ENCODE measurements at regions not wholly inside any gene's neighbourhood (a gene's known extent, or its start where the extent isn't known, plus 50 kb on each side); places are given as distances from the start of the nearest gene placed in this dataset.

DNA sequence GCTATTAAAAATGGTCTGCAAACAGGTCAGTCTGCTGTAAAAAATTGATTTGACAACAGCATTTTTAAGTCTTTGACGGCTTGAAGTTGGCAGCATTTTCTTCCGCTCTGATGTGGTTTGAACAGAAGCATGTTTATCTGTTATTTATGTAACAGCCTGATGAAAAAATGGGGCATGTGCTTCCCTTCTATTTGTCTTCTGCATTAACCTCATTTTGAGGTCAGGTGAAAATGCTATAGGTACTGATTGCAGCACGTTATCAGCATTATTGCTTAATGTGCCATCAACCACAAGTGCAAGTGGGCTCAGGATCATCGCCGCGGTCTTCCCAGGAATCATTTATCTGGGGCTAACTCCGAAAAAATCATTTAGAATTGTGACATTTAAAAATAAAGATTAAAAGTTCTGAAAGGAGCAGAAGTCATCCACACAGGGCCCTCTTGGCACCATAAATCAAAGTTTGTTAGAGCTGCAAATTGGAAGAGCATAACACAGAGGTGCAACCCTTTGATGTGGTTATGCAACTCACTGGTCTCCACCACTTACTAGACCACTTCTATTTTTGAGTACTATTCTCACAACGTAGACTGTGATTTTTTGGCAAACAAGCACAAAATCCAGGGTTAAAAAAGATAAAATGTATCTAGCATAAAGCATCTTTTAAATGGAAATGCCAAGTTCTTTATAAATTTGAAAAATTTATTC, 307.7 kb downstream of the MDFIC start:
- TF ChIP-seq EZH2phosphoT487 (IDR thresholded peaks at IDR 0.05; ENCODE audit: insufficient read depth, low read depth) (no peak), EZH2 (IDR thresholded peaks at IDR 0.05; ENCODE audit: insufficient read depth, poor library complexity, severe bottlenecking) (no peak)

Data from GM23248 (cell line).